ENCODE measurements at regions not wholly inside any gene's neighbourhood (a gene's known extent, or its start where the extent isn't known, plus 50 kb on each side); places are given as distances from the start of the nearest gene placed in this dataset.
A peak's percentile ranks its signal among the peaks of the same experiment; 100 is the strongest.

DNA sequence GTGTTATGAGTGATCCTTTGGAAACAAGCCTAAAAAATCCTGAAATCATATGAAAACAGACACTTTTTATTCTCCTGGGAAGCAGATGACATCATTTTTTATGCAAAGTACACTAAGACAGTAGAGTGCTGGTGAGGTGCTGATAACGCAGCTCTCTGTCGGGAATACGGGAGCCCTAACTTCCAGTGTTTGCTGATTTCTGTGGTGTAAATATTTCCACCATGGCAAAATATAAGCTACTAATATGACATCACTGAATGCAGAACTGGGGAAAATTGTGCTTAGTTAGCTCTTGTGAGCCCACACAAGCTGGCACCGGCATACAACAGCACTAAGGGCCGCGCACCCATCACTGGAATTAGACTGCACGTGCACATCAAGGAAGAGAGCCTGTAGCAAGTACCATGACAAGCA lies 82.6 kb downstream of the FAM76B start:
- ATAC-seq, result no peak
- H3K27me3 ChIP-seq, result peaks cover 0 to 5% (median 0%) of the 10 kb centered on the region in 7 donors
- H3K27ac ChIP-seq, result no peak overlapping the region
- no peak overlapping the region for H3K4me3 ChIP-seq
- H3K4me1 ChIP-seq, result peaks cover 0 to 29% (median 10%) of the 10 kb centered on the region in 9 donors
- TF ChIP-seq, protein P1, sequence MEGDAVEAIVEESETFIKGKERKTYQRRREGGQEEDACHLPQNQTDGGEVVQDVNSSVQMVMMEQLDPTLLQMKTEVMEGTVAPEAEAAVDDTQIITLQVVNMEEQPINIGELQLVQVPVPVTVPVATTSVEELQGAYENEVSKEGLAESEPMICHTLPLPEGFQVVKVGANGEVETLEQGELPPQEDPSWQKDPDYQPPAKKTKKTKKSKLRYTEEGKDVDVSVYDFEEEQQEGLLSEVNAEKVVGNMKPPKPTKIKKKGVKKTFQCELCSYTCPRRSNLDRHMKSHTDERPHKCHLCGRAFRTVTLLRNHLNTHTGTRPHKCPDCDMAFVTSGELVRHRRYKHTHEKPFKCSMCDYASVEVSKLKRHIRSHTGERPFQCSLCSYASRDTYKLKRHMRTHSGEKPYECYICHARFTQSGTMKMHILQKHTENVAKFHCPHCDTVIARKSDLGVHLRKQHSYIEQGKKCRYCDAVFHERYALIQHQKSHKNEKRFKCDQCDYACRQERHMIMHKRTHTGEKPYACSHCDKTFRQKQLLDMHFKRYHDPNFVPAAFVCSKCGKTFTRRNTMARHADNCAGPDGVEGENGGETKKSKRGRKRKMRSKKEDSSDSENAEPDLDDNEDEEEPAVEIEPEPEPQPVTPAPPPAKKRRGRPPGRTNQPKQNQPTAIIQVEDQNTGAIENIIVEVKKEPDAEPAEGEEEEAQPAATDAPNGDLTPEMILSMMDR (IDR thresholded peaks at IDR 0.05), result no peak
- no peak for DNase-seq
- H3K9me3 ChIP-seq, result no peaks in the 10 kb centered on the region
- 66 to 76% methylated on average over 7 of the region's 7 CpGs for WGBS, 2 donors
- intact Hi-C loops (cut with DNase I), result loop anchor here in 9 of 10 donors (5.0 to 10.0 kb wide), 9 partner anchors 55 to 642 kb away; partner anchors contain the start of genes SESN3 (in 7 of the 9) and SRSF8 (in 3 of the 9)
- no peaks in the 10 kb centered on the region for H3K36me3 ChIP-seq

DNA sequence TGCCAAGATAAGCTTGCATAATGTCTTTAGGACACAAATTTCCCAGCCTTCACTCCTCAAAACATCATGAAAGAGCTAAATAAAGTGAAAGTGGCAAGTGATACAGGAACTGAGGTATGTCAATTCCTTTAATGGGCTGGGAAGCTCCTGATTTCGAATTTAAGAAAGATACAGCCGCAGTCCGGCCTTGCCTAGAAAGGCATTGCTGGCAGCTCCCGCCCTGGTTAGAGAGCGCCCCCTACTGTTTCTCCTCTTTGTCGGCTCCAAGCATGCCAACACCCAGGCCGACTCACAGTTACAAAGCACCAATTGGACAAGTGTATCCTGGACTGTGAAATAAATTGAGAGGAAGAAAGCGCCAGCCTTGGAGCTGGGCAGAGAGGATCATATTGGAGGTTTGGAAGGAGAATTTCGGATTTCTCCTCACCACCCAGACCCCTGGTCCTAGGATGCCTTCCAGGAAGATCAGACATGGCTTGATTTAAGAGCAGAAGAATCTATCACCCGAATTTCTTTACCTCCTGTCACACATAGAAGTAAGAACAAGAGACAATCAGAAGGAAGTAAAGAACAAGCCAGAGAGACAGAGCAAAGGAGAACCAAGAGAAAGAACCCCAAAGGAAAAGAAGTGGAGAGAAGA lies 84.0 kb downstream of the FAM76B start:
- Histone ChIP-seq H3K36me3 (no peaks in the 10 kb centered on the region), H3K27me3 (no peaks in the 10 kb centered on the region), H3K9me3 (no peaks in the 10 kb centered on the region), H3K27ac (peak overlapping the region in 8 of 10 donors; percentile 20 to 56 (median 34)), H3K4me1 (peaks cover 0 to 37% (median 10%) of the 10 kb centered on the region in 9 donors), H3K4me3 (no peak overlapping the region)
- TF ChIP-seq, protein P1 (IDR thresholded peaks at IDR 0.05), result peak; percentile 90 to 99 (median 96)
- DNase-seq (peak; percentile 78 to 91), ATAC-seq (peak; percentile 94 to 99 (median 98))
- intact Hi-C loops (cut with DNase I), result loop anchor here (1.0 to 10.0 kb wide), 15 partner anchors 57 to 641 kb away; partner anchors contain the start of genes SESN3 (in 8 of the 10) and SRSF8 (in 3 of the 10)
- 10 to 12% methylated on average over 10 of the region's 10 CpGs for WGBS, 2 donors

DNA sequence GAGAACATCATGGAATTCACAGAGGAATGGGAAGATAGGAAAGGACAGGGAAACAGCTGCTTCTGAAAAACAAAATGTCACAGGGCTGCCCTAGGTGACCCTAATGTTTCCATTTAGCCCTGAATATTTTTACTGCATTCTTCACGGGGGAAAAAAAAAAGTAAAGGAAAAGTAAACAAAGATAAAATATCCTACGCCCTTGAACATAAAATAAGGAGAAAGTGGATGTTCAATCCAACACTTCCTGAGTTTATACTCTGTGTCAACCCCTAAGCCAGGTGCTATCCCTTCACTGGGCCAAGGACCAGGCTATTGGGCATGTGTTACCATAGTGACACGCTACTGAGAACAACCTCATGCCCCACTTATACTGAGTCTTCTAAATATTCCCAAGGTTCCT lies 84.7 kb downstream of the FAM76B start:
- WGBS, 2 donors, result 50 to 55% methylated on average over 3 of the region's 3 CpGs

DNA sequence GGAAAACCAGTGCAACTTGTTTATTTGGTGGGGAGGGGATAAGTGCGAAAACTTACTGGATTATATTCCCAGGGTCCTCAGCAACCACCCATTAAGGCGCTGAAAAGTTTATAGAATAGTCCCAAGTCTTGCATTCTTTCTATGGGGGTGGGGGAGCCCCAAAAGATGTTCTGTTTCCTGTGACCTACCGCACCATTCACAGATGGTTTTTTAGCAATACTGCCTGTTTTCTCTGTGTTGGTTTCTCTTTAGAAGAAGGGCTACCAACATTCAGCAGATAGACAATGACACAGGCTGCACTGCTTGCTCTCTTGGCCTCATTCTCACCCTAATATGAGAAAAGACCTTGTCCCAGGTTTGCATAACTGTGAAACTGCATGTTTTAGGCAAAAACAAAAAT lies 86.5 kb downstream of the FAM76B start:
- ATAC-seq (no peak), DNase-seq (no peak)
- Histone ChIP-seq H3K27ac (peak overlapping the region in 1 of 10 donors; percentile 60), H3K27me3 (no peaks in the 10 kb centered on the region), H3K9me3 (no peaks in the 10 kb centered on the region), H3K4me3 (no peak overlapping the region), H3K4me1 (peaks cover 0 to 63% (median 18%) of the 10 kb centered on the region in 9 donors), H3K36me3 (no peaks in the 10 kb centered on the region)
- 87% methylated on average over 3 of the region's 3 CpGs for WGBS, 2 donors
- TF ChIP-seq, protein P1 (IDR thresholded peaks at IDR 0.05), result no peak
- intact Hi-C loops (cut with DNase I), result loop anchor here in 7 of 10 donors (5.0 to 10.0 kb wide), 6 partner anchors 51 to 638 kb away; partner anchors contain the start of genes SESN3 (in 4 of the 7) and SRSF8 (in 3 of the 7)

More for the DNA sequence above, 84.7 kb downstream of the FAM76B start:
- H3K27ac ChIP-seq, result peak overlapping the region in 8 of 10 donors; percentile 1 to 56 (median 34)
- TF ChIP-seq, protein P1 (IDR thresholded peaks at IDR 0.05), result no peak
- no peaks in the 10 kb centered on the region for H3K36me3 ChIP-seq
- no peaks in the 10 kb centered on the region for H3K9me3 ChIP-seq
- no peak for DNase-seq
- H3K4me3 ChIP-seq, result no peak overlapping the region
- H3K4me1 ChIP-seq, result peaks cover 0 to 45% (median 11%) of the 10 kb centered on the region in 9 donors
- peak in 5 of 8 donors; percentile 23 to 65 (median 54) for ATAC-seq
- no peaks in the 10 kb centered on the region for H3K27me3 ChIP-seq
- intact Hi-C loops (cut with DNase I), result loop anchor here (1.0 to 10.0 kb wide), 16 partner anchors 53 to 640 kb away; partner anchors contain the start of genes SESN3 (in 8 of the 10) and SRSF8 (in 3 of the 10)
